H1 (cell line): ENCODE measurements at regions not wholly inside any gene's neighbourhood (a gene's known extent, or its start where the extent isn't known, plus 50 kb on each side); places are given as distances from the start of the nearest gene placed in this dataset.

ENCODE experiments used
- CBX5 ChIP-seq: fragments of 300-800, 300-1000 bp; sonication (generic); IDR thresholded peaks from 2 replicates; pipeline ENCODE4 v1.7.1; 2016; ENCODE audit warnings: antibody characterized with exemption, low read length, low read depth
- FOSL1 ChIP-seq: IDR thresholded peaks from 2 replicates; pipeline ENCODE4 v1.6.1; 2011; ENCODE audit warnings: mild to moderate bottlenecking, low read depth, low read length, moderate library complexity; ENCODE audit not compliant: insufficient read depth
- HDAC2 ChIP-seq, 2 experiments: fragments of 300-600 bp in 1 of 2; sonication (generic) in 1 of 2; IDR thresholded peaks; 2 replicates each; pipeline ENCODE4 v1.6.1; 2011 to 2012; ENCODE audit warnings: low read depth in 2 of 2, low read length in 2 of 2, mild to moderate bottlenecking in 2 of 2, moderate library complexity in 2 of 2, borderline replicate concordance in 1 of 2, inconsistent platforms in 1 of 2
- SP1 ChIP-seq: IDR thresholded peaks from 2 replicates; pipeline ENCODE4 v1.6.1; 2011; ENCODE audit warnings: low read depth, low read length
- TCF12 ChIP-seq: IDR thresholded peaks from 2 replicates; pipeline ENCODE4 v1.6.1; 2011; ENCODE audit warnings: low read depth, mild to moderate bottlenecking, low read length
- ZNF274 ChIP-seq: IDR thresholded peaks from 2 replicates; pipeline ENCODE4 v1.7.0; 2012; ENCODE audit warnings: low read length, borderline replicate concordance; ENCODE audit errors: extremely low read depth
- TF ChIP-seq, protein P1 (sequence below): IDR thresholded peaks from 2 replicates; pipeline ENCODE4 v1.6.1; 2012; ENCODE audit warnings: low read length, inconsistent platforms

DNA sequence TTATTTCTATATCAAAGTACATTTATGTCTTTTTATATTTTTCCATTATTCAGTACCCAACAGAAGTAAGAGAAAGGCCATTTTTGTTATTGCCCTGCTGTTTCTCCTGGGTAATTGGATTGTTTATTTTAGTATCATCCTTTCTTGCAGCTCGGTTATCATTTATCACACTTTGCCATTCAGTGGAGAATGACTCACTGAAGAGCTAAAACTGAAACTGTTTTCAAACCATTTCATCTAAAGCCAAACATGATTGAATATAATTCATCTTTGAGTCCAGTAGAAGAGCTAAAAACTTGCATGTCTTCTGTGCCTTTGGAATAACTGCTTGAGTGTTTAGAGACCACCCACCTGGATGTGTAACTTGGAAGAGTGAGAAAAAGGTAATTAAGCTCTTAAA lies 139.5 kb upstream of the PRDM9 start (continued):
- TF ChIP-seq ZNF274: no peak
- TF ChIP-seq FOSL1: no peak
- TF ChIP-seq, protein P1, sequence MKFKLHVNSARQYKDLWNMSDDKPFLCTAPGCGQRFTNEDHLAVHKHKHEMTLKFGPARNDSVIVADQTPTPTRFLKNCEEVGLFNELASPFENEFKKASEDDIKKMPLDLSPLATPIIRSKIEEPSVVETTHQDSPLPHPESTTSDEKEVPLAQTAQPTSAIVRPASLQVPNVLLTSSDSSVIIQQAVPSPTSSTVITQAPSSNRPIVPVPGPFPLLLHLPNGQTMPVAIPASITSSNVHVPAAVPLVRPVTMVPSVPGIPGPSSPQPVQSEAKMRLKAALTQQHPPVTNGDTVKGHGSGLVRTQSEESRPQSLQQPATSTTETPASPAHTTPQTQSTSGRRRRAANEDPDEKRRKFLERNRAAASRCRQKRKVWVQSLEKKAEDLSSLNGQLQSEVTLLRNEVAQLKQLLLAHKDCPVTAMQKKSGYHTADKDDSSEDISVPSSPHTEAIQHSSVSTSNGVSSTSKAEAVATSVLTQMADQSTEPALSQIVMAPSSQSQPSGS: no peak
- TF ChIP-seq CBX5: no peak
- TF ChIP-seq TCF12: no peak
- TF ChIP-seq HDAC2 (IDR thresholded peaks at IDR 0.05; ENCODE audit: borderline replicate concordance in 1 of 2, low read depth in 2 of 2, low read length in 2 of 2): no peak
- TF ChIP-seq SP1: no peak
- TF ChIP-seq, all 59 proteins: peak for 0
